Glutamatergic neuron (in vitro differentiated cells): ENCODE measurements at regions not wholly inside any gene's neighbourhood (a gene's known extent, or its start where the extent isn't known, plus 50 kb on each side); places are given as distances from the start of the nearest gene placed in this dataset.

Experiments
- DNase-seq: peaks from one replicate; pipeline ENCODE4 v3.0.0; 2022
- H3K27ac Mint-ChIP-seq: one replicate; pipeline ENCODE4 v1.8.0; 2020; ENCODE audit warnings: mild to moderate bottlenecking, mixed read lengths, inconsistent platforms; ENCODE audit not compliant: unreplicated experiment
- H3K27me3 Mint-ChIP-seq: one replicate; pipeline ENCODE4 v1.8.0; 2020; ENCODE audit warnings: mild to moderate bottlenecking, moderate library complexity, mixed read lengths, inconsistent platforms; ENCODE audit not compliant: unreplicated experiment
- H3K36me3 Mint-ChIP-seq: one replicate; pipeline ENCODE4 v1.8.0; 2020; ENCODE audit warnings: mild to moderate bottlenecking, mixed read lengths, inconsistent platforms; ENCODE audit not compliant: unreplicated experiment
- H3K4me1 Mint-ChIP-seq: one replicate; pipeline ENCODE4 v1.8.0; 2020; ENCODE audit warnings: mild to moderate bottlenecking, low read depth, mixed read lengths, inconsistent platforms; ENCODE audit not compliant: unreplicated experiment
- H3K4me3 Mint-ChIP-seq: one replicate; pipeline ENCODE4 v1.8.0; 2020; ENCODE audit warnings: mild to moderate bottlenecking, mixed read lengths, inconsistent platforms; ENCODE audit not compliant: unreplicated experiment
- H3K9me3 Mint-ChIP-seq: one replicate; pipeline ENCODE4 v1.8.0; 2020; ENCODE audit warnings: mild to moderate bottlenecking, moderate library complexity, mixed read lengths, inconsistent platforms; ENCODE audit not compliant: unreplicated experiment
- TF ChIP-seq, protein P1 (sequence below): fragments of 200-600 bp; sonication (generic); IDR thresholded peaks from one replicate; pipeline ENCODE4 v1.5.0; 2021; ENCODE audit not compliant: partially characterized antibody, unreplicated experiment

DNA sequence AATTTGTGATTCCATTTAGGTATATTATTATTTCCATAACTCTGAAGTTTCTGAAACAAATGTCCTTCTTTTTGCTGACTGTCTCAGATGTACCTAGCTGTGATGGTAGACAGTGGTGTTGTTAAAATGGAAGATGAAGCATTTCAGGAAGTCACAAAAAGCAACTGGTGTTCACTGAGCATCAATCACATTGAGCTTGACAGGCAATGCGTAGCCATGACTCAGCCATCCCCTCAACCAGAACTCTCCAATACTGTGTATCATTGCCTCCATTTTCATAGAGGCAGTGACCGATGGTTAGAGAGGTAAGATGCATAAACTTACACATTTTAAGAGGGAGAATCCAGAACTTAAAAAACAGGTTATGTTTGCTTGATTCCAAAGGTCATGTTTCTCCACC is 434.0 kb downstream of the INHBA start:
- Mint-ChIP-seq H3K4me3 (no peak overlapping the region), H3K4me1 (peaks cover 13% of the 10 kb centered on the region), H3K27ac (no peak overlapping the region), H3K9me3 (peaks cover 2% of the 10 kb centered on the region), H3K36me3 (no peaks in the 10 kb centered on the region), H3K27me3 (no peaks in the 10 kb centered on the region)
- TF ChIP-seq, protein P1, sequence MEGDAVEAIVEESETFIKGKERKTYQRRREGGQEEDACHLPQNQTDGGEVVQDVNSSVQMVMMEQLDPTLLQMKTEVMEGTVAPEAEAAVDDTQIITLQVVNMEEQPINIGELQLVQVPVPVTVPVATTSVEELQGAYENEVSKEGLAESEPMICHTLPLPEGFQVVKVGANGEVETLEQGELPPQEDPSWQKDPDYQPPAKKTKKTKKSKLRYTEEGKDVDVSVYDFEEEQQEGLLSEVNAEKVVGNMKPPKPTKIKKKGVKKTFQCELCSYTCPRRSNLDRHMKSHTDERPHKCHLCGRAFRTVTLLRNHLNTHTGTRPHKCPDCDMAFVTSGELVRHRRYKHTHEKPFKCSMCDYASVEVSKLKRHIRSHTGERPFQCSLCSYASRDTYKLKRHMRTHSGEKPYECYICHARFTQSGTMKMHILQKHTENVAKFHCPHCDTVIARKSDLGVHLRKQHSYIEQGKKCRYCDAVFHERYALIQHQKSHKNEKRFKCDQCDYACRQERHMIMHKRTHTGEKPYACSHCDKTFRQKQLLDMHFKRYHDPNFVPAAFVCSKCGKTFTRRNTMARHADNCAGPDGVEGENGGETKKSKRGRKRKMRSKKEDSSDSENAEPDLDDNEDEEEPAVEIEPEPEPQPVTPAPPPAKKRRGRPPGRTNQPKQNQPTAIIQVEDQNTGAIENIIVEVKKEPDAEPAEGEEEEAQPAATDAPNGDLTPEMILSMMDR, result no peak
- no peak for DNase-seq

GRCh38 chr7:41261080-41261479 is 441.8 kb downstream of the INHBA start:
- H3K4me3 Mint-ChIP-seq, result no peak overlapping the region
- H3K36me3 Mint-ChIP-seq, result no peaks in the 10 kb centered on the region
- no peak overlapping the region for H3K27ac Mint-ChIP-seq
- no peaks in the 10 kb centered on the region for H3K27me3 Mint-ChIP-seq
- DNase-seq, result no peak
- no peaks in the 10 kb centered on the region for H3K9me3 Mint-ChIP-seq
- TF ChIP-seq, protein P1, result no peak
- no peaks in the 10 kb centered on the region for H3K4me1 Mint-ChIP-seq

DNA sequence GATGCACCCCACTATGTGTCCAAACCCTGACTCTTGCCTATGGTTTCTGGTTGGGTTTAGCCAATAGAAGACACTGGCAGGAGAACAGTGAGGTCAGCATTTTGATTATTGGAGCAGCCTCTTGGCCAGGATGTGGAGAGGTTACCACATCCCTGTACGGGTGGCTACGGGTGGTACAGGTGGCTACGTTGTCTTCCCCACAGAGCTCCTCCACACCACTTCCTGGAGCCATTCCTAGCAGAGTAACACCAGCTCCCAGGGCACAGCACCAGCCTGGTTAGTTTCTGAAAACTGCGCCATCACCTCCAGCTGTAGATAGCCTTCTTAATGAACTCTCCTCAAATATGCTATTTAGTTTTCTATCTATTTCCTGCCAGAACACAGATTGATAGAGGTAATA is 445.2 kb downstream of the INHBA start:
- Mint-ChIP-seq H3K9me3 (no peaks in the 10 kb centered on the region), H3K27ac (no peak overlapping the region), H3K4me3 (no peak overlapping the region), H3K4me1 (no peaks in the 10 kb centered on the region), H3K36me3 (no peaks in the 10 kb centered on the region), H3K27me3 (no peaks in the 10 kb centered on the region)
- TF ChIP-seq, protein P1, result no peak
- no peak for DNase-seq

GRCh38 chr7:41256186-41256945 is 446.5 kb downstream of the INHBA start:
- Mint-ChIP-seq H3K4me3 (no peak overlapping the region), H3K27me3 (no peaks in the 10 kb centered on the region), H3K27ac (no peak overlapping the region), H3K4me1 (no peaks in the 10 kb centered on the region), H3K36me3 (no peaks in the 10 kb centered on the region), H3K9me3 (no peaks in the 10 kb centered on the region)
- DNase-seq, result no peak
- TF ChIP-seq, protein P1, result no peak

- TF ChIP-seq, protein P1, result no peak
- DNase-seq, result no peak
- Mint-ChIP-seq H3K27ac (no peak overlapping the region), H3K27me3 (no peaks in the 10 kb centered on the region), H3K4me3 (no peak overlapping the region), H3K36me3 (no peaks in the 10 kb centered on the region), H3K4me1 (no peaks in the 10 kb centered on the region), H3K9me3 (no peaks in the 10 kb centered on the region)
Observed at GRCh38 chr7:41255716-41256115, 447.2 kb downstream of the INHBA start.
